Cardiac muscle cell (in vitro differentiated cells and primary cell): ENCODE measurements at regions not wholly inside any gene's neighbourhood (a gene's known extent, or its start where the extent isn't known, plus 50 kb on each side); places are given as distances from the start of the nearest gene placed in this dataset.
A peak's percentile ranks its signal among the peaks of the same experiment; 100 is the strongest.

Source experiments
- DNase-seq, 2 donors: peaks; one replicate each; pipeline versions ENCODE4 v3.0.0 to v3.0.0-alpha.2; 2010 to 2017; ENCODE audit warnings: low read depth in 1 of 2, low spot score in 1 of 2
- H3K27ac ChIP-seq: fragments of 200-600 bp; sonication (generic); 2 replicates; pipeline ENCODE4 v1.5.1; 2016
- H3K27me3 ChIP-seq: fragments of 200-600 bp; sonication (generic); 2 replicates; pipeline ENCODE4 v1.6.0; 2016; ENCODE audit warnings: control low read depth
- H3K36me3 ChIP-seq: fragments of 200-600 bp; sonication (generic); 2 replicates; pipeline ENCODE4 v1.5.1; 2016; ENCODE audit warnings: control low read depth
- H3K4me1 ChIP-seq: fragments of 200-600 bp; sonication (generic); 2 replicates; pipeline ENCODE4 v1.8.1; 2017; ENCODE audit warnings: low read depth, mild to moderate bottlenecking, mixed run types
- H3K4me3 ChIP-seq: fragments of 200-600 bp; sonication (generic); 2 replicates; pipeline ENCODE4 v1.5.1; 2016; ENCODE audit warnings: mild to moderate bottlenecking
- H3K9me3 ChIP-seq: fragments of 200-600 bp; sonication (generic); 2 replicates; pipeline ENCODE4 v1.5.1; 2017; ENCODE audit warnings: low read depth, mild to moderate bottlenecking, control low read depth
- TF ChIP-seq, protein P1 (sequence below): IDR thresholded peaks from 2 replicates; pipeline ENCODE4 v1.5.1; 2012; ENCODE audit warnings: low read depth, mild to moderate bottlenecking, low read length

DNA sequence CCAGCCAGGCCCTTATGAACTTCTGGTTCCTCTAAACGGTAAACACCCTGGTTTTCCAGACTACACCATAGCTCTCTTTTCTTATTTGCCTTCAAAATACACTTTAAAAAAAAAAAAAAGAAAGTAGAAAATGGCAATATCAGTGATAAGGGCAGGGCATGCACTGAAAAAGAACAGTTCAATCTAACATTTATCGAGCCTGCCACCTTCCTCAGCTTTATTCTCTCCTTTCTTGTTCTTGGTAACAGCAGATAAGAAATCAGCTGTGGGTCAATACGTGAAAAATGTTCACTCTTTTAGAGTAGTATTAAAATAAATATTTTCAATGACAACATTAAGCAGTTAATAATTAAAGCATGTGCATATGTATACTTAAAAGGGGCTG is 83.1 kb upstream of the ZNF648 start:
- Histone ChIP-seq H3K27me3 (no peaks in the 10 kb centered on the region), H3K4me3 (no peak overlapping the region), H3K4me1 (no peaks in the 10 kb centered on the region), H3K27ac (no peak overlapping the region), H3K36me3 (no peaks in the 10 kb centered on the region), H3K9me3 (no peaks in the 10 kb centered on the region)
- no peak for DNase-seq
- TF ChIP-seq, protein P1, sequence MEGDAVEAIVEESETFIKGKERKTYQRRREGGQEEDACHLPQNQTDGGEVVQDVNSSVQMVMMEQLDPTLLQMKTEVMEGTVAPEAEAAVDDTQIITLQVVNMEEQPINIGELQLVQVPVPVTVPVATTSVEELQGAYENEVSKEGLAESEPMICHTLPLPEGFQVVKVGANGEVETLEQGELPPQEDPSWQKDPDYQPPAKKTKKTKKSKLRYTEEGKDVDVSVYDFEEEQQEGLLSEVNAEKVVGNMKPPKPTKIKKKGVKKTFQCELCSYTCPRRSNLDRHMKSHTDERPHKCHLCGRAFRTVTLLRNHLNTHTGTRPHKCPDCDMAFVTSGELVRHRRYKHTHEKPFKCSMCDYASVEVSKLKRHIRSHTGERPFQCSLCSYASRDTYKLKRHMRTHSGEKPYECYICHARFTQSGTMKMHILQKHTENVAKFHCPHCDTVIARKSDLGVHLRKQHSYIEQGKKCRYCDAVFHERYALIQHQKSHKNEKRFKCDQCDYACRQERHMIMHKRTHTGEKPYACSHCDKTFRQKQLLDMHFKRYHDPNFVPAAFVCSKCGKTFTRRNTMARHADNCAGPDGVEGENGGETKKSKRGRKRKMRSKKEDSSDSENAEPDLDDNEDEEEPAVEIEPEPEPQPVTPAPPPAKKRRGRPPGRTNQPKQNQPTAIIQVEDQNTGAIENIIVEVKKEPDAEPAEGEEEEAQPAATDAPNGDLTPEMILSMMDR, result no peak

GRCh38 chr1:182143825-182144645 is 82.5 kb upstream of the ZNF648 start:
- no peaks in the 10 kb centered on the region for H3K36me3 ChIP-seq
- H3K4me1 ChIP-seq, result no peaks in the 10 kb centered on the region
- no peak overlapping the region for H3K27ac ChIP-seq
- no peaks in the 10 kb centered on the region for H3K9me3 ChIP-seq
- no peaks in the 10 kb centered on the region for H3K27me3 ChIP-seq
- no peak overlapping the region for H3K4me3 ChIP-seq
- TF ChIP-seq, protein P1, result no peak
- DNase-seq, result peak; percentile 11 to 93

DNA sequence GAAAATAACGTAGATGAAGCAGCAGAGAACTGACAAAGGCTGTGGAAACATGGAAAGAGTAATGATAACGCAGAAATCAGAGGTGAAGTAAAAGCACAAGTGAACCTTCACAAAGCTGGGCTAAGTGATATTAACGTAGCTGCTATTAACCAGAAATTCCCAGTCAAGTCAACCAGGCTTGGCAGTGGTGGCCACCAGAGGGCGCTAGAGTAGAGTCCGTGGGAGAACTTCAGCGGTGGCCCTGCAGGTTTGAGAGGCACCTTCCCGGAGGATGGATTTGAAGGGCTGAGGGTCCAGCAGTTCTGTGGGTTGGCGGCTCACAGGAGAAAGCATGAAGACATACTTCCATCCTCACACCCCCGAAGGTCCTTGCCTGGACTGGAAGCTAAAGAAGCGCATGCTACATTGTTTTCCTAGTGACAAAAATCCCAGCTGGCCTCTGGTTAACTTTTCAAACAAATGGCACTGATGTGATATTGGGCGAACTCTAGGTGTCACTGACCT is 81.7 kb upstream of the ZNF648 start:
- Histone ChIP-seq H3K27me3 (no peaks in the 10 kb centered on the region), H3K4me3 (no peak overlapping the region), H3K36me3 (no peaks in the 10 kb centered on the region), H3K9me3 (no peaks in the 10 kb centered on the region), H3K4me1 (no peaks in the 10 kb centered on the region), H3K27ac (no peak overlapping the region)
- TF ChIP-seq, protein P1, result peak; percentile 97
- DNase-seq, result peak; percentile 89 to 93

GRCh38 chr1:182142621-182143020 is 81.1 kb upstream of the ZNF648 start:
- no peaks in the 10 kb centered on the region for H3K4me1 ChIP-seq
- DNase-seq, result no peak
- no peak overlapping the region for H3K4me3 ChIP-seq
- no peak overlapping the region for H3K27ac ChIP-seq
- H3K36me3 ChIP-seq, result no peaks in the 10 kb centered on the region
- no peaks in the 10 kb centered on the region for H3K9me3 ChIP-seq
- no peaks in the 10 kb centered on the region for H3K27me3 ChIP-seq
- TF ChIP-seq, protein P1, result no peak

DNA sequence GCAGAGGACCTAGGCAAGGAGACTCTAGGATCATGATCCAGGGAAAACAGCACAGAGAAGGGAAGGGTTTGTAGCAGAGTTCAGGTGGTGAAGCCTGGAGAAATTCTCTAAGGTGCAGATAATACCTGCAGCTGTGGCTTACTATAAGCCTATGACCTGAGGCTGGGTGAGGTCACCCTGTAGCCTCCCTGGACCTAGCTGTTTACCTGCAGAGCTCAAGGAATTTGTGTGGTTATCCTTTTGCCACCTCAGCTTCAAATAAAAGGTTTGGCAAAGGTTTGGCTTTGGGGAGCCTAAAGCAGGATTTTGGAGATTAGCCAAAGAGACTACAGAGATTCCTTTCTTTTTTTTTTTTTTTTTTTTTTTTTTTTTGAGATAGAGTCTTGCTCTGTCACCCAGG is 79.5 kb upstream of the ZNF648 start:
- Histone ChIP-seq H3K36me3 (no peaks in the 10 kb centered on the region), H3K27me3 (no peaks in the 10 kb centered on the region), H3K27ac (no peak overlapping the region), H3K4me1 (peaks cover 7% of the 10 kb centered on the region), H3K4me3 (no peak overlapping the region), H3K9me3 (no peaks in the 10 kb centered on the region)
- TF ChIP-seq, protein P1, result no peak
- no peak for DNase-seq
